ENCODE measurements at regions not wholly inside any gene's neighbourhood (a gene's known extent, or its start where the extent isn't known, plus 50 kb on each side); places are given as distances from the start of the nearest gene placed in this dataset.
A peak's percentile ranks its signal among the peaks of the same experiment; 100 is the strongest.

- DNase-seq (ENCODE audit: low read depth) = no peak
Measured at GRCh38 chr6:121873595-121873994, 438.1 kb downstream of the GJA1 start.

DNA sequence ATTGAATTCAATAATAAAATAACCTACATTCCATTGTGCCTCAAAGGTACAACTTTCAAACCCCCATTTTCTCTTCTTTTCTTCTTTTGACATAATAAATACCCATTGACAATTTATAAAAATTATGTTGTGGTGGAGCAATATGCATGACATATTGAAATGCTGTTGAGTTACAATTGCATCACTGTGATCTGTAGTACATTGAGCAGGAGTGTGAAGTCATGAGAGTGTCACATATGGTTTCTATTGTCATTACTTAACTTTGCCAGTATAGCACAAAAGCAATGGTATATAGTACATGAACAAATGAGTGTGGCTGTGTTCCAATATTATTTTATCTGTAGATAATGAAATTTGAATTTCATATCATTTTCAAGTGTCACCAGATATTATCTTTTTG is 441.3 kb downstream of the GJA1 start:
- no peak for DNase-seq (ENCODE audit: low read depth)

DNA sequence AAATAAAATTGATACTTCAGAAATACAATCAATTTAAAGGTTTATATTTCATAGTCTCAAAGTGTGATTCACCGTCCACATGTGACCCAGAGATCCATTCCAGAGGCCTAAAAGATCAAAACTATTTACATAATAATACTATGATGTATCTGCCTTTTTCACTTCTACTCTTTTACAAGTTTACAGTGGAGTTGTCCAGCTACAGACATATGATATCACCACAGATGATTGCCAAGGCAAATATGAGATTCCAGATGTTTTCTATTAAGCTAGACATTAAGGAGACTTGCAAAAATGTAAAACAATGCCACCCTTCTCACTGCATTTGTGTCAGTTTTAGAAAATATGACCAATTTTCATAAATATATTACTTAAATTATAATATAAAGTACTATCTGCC is 443.7 kb downstream of the GJA1 start:
- peak; percentile 9 for DNase-seq (ENCODE audit: low read depth)

- no peak for DNase-seq (ENCODE audit: low read depth)
Measured at GRCh38 chr6:121880831-121881230, 445.4 kb downstream of the GJA1 start.

DNA sequence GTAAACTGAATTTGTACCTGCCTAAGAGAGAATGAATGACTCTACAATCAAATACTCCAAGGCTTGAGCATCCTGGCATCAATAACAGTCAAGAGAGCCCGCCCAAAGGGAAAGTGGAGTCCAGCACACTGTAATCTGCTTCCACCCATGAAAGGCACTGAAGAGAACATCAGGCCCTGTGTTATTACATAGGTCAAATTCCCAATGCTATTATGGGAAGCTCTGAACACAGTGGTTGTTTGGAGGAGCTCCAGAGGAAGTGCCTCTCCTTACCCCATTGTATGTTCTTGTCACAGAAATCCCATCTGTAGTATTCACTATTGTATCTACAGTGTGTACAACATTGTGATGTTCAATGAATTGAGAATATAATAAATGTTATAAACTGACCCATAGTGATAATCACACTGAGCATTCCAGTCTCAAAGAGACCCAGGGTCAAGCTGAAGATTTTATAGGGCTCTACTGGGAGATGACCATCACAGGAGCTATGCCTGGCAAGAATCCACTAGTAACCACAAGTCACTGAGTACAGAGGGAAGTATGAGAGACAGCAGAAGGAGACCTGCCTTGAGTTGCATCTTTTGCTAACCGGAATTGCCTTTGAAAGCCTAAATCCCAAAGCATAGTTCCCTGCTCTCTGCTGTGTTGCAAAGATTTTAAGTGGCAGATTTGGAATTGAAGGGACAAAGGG is 446.7 kb downstream of the GJA1 start:
- peak; percentile 93 for DNase-seq (ENCODE audit: low read depth)

- DNase-seq (ENCODE audit: low read depth) = no peak
Measured at GRCh38 chr6:121884091-121884490, 448.6 kb downstream of the GJA1 start.

DNA sequence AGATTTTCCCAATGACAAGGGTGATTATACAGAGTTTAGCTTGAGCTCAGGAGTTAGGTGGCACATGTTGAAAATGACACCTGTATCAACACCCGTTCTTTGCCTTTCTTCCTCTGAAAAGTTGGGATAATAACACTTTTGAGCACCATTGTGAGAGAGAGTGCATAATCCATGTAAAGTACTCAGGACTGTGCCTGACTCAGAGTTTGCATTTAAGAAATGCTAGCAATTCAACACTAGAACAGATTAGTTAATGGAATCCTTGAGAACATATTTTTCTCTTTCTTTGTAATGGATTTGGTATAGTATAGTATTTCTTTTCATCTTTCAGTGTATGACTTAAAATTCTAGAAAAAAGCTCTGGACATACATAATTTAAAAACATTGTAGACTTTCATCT is 449.2 kb downstream of the GJA1 start:
- DNase-seq (ENCODE audit: low read depth) = no peak

DNA sequence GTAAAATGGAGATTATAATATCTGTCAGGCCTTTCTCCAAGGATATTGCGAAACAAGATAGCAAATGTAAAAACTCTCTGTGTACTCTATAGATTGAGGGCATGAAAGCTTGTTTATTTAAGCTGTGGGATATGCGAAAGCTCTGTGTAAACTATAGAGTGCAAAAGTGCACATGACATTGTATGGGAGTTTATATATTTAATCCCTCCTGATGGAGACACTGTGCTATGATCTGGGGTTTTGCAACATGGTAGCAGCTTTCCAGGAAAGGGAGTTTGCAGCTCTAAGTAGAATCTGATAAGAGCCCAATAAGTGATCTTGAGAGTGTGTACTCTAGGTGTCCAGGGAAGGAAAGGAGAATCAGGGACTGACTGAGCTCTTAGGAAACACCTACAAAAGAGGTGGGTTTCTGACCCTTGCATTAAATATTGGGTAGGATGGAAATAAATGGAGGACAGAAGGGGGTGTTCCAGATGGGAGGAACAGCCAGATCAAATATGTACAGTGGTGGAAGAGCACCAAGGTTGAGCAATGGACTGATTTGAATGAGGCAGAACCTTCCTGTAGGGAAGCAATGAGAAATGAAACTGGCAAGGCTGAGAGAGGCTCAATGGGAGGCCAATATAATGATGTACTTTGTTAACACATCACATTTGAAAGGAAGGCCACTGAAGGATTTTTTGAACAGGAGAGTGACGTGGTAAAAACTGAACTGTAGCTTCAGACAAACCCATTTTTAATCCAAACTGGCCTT is 450.1 kb downstream of the GJA1 start:
- DNase-seq (ENCODE audit: low read depth) = no peak

DNA sequence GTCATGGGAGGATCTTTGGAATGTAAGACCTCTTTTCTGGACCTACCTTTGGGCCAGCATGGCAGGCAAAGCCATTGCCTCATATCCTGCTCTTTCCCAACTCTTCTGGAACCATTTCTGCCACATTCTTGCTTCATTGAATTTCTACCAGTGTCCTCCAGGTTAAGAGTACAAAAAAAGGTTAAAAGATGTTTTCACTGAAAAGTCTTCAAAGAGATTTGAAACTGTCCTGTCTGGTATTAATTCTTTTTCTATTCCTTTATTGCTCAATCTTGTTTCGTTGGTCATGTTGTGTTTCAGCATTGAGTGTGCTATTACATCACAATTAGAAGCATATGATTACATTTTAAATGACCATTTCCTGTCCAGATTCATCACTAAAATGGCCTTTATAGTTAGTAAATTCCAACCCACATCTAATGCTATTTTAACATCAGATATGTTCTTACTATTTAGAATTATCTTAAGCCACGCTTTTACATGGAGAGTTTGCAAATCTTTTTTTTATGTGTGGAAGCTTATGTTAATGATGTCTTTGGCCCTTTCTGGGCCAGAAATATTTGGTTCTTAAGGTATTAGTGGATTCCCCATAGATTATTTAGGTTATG is 450.9 kb downstream of the GJA1 start:
- DNase-seq (ENCODE audit: low read depth) = no peak

DNA sequence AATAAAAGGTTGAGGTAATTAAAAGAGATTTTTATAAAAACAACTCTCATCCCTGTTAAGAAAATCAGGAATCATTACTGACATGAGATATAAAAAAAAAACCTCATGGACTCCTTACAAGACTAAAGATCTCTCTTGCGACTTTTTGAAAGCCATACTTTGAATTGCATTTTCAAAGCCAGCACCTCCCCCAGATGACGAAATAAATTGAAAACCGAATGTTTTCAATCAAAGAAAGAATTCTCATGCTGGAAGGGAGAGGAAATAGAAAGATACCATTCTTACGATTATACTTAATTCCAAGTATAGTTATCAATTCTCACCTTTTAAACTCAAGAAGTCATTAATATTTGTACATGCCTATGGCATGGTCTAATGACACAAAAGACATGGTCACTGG is 452.3 kb downstream of the GJA1 start:
- DNase-seq (ENCODE audit: low read depth) = no peak

DNA sequence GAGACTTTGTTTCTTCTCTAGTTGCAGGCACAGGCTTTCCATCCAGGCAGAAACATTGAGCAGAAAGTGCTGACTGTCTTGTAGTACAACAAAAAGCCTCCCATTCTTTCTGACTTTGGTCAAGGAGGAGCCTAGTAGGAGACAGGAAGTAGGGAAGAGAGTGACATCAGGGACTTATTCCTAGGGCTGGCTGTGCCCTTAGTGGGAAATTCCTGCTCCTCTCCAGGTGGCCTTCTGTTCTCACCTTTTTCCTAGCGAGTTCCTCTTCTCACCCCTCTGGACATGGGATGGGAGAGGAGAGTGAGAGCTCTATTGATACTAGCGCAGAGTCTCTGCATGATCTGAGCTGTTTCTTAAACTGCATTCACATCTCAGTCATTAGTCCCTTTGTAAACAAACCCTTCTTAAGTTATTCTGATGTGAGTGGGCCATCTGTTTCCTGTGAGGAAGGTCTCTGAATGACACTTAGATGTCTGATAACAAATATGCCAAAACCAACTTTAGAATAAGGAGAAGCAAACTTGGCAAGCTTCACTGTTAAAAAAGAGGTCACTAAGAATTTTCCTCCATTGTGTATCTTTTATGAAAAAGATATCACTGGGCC is 455.0 kb downstream of the GJA1 start:
- peak; percentile 9 for DNase-seq (ENCODE audit: low read depth)

DNA sequence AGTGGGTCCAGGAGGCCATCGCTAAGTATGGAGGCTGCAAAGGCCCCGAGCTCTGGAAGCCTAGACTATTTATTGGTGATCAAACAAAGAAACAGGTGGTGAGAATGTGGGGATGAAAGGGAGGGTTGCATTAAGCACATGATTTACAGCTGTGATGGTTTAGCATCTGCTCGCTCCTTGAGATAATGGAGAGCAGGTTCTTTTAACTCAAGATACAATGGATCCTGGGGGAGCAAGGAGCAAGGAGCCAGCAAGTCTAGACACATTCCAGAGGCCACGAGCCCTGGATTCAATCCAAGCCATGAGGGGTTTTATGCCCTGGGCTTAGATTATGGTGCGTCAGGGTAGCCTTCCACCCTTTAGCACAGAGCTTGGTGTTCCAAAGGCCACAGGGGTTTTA is 460.3 kb downstream of the GJA1 start:
- DNase-seq (ENCODE audit: low read depth) = peak; percentile 53

DNA sequence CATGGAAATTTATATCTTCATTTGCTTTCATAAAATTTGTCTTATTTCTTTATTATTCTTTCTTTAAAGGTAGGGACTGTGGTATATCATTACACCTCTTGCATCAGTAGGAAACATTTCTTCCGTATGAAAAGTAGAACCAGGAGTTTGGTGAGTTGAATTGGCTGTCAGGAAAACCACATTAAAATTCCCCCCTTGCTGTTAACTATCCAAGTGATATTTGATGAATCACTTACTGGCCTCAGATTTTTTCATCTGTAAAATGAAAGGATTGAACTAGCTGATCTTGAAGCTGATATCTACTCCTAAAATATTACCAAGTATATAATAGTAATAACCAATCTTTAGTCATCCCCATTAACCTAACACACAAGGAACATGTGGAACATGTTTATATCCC is 460.9 kb downstream of the GJA1 start:
- DNase-seq (ENCODE audit: low read depth) = peak; percentile 56

DNA sequence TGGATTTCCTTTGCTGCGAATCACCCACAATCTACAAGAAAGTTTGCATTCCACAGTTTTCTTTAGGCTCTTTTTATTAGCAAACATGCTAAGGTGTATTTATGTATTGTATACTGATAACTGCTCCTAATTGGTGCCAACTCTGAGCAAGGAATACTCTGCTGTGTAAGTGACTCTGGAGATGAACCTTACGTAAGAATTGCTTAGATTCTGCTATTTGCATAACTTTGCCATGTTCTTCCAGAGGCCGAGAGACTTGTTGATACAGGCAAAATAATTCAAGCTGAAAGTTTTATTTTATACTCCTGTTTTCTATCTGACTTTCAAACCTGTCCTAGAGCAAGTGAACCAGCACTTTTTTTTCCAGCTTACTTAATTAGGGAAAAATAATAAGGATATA is 461.3 kb downstream of the GJA1 start:
- no peak for DNase-seq (ENCODE audit: low read depth)

DNA sequence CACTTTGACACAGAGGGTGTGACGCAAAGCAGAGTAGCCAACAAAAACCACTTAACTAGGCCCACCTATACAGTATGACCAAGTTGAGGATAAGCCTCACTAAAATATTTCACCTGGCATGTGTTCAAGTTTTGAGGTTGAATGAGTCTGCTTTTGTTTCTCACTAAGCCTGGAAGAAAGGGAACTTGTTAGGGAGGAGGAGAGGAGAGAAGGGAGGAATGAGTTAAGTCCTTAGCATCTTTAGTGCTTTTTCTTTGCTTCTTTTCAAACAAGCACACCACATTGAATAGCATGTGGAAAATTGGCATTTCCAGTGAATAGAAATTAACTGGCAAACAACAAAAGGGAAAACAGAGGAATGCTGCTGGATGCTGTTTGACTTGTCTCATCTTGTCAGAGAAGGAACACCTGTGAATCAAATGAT is 461.9 kb downstream of the GJA1 start:
- DNase-seq (ENCODE audit: low read depth) = peak; percentile 48

- DNase-seq (ENCODE audit: low read depth) = no peak
Measured at GRCh38 chr6:121901432-121901831, 466.0 kb downstream of the GJA1 start.

GRCh38 chr6:121904559-121904958 is 469.1 kb downstream of the GJA1 start:
- no peak for DNase-seq (ENCODE audit: low read depth)

DNA sequence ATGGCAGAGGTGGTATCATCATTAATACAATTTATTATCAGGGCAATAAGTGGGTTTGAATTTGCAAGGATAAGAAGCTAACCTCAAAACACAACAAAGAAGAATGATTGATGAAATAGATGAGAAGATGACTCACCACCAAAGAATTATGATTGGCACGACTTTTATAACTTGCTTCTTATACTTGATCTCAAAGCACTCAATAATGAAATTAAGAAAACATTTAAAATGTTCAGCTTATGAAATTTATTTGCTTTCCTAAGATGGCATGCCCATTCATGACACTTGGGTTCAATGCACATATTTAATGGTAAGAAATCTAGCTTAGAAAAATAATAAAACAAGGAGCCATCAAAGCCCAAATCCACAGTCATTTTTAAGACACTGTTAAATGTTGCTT is 477.5 kb downstream of the GJA1 start:
- DNase-seq (ENCODE audit: low read depth) = peak; percentile 23

DNA sequence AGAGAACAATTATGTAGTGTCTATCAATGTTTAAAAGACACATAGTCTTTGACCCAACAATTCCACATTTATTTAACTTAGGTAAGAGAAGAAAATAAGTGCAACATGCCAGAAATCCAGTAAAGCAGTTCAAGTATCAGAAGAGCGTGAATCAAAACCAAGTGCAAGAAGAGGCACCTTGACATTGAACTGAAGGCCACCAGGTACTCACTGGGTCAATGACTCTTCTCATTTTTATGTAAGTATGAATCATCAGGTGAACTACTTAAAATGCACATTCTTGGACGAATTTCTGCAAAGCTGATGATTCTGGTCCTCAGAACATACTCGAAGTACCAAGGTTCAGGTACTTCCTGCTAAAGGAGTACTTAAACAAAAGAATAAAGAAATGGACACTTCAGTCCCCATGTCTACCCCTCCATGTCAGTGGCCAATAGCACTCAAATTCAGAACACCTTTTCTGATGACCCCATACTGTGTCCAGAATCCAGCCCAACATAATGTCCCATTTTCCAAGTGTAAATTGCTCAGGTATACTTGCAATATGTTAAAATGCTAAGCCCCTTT is 481.9 kb downstream of the GJA1 start:
- no peak for DNase-seq (ENCODE audit: low read depth)

- DNase-seq (ENCODE audit: low read depth) = no peak
Measured at GRCh38 chr6:121917834-121918559, 481.5 kb upstream of the HSF2 start.

DNA sequence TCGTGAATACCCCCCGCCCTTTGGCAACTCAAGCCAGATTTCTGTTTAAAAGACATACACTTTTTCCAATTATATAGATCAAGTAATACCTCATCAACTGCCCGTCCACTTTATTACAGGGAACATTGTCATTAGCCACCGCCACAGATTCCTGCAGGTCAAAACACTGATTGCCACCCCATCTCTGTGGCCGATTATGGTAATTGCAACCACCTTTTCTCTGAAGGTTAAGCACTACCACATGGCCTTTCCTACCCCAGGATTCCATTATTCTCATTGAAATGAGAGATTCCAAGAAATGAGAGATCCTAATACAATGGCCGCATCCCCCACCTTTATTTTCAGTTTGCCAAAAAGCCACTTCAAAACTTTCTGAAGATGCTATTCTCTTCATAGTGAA is 478.8 kb upstream of the HSF2 start:
- no peak for DNase-seq (ENCODE audit: low read depth)

- DNase-seq (ENCODE audit: low read depth) = peak; percentile 34
Measured at GRCh38 chr6:121925024-121925423, 474.4 kb upstream of the HSF2 start.
